Heart left ventricle (tissue), 16 donors: ENCODE measurements at regions not wholly inside any gene's neighbourhood (a gene's known extent, or its start where the extent isn't known, plus 50 kb on each side); places are given as distances from the start of the nearest gene placed in this dataset.

ENCODE experiments used
- ATAC-seq, 4 donors: fragments of 200-7000 bp; cut with Tn5 transposase; one replicate each; pipeline ENCODE4 v1.9.1; 2020 to 2022; ENCODE audit warnings: moderate library complexity in 4 of 4, mild to moderate bottlenecking in 3 of 4, moderate number of reproducible peaks in 1 of 4
- DNase-seq, 5 donors: peaks; one replicate each; pipeline ENCODE4 v3.0.0-alpha.2; 2020
- H3K27ac ChIP-seq, 12 donors: fragments of 200-600 bp; sonication (generic) in 4 of 12; one replicate each; pipeline versions ENCODE4 v1.5.0 to v1.8.0; 2016 to 2022; ENCODE audit warnings: mild to moderate bottlenecking in 2 of 12
- H3K27me3 ChIP-seq, 9 donors: fragments of 200-600 bp; sonication (generic) in 2 of 9; one replicate each; pipeline versions ENCODE4 v1.5.1 to v1.8.0; 2016 to 2022; ENCODE audit warnings: mild to moderate bottlenecking in 3 of 9
- H3K36me3 ChIP-seq, 9 donors: fragments of 200-600 bp; sonication (generic) in 2 of 9; one replicate each; pipeline versions ENCODE4 v1.5.0 to v1.8.0; 2018 to 2022; ENCODE audit warnings: mild to moderate bottlenecking in 2 of 9
- H3K4me1 ChIP-seq, 12 donors: fragments of 200-600 bp; sonication (generic) in 4 of 12; one replicate each; pipeline versions ENCODE4 v1.5.0 to v1.8.0; 2016 to 2022; ENCODE audit warnings: mild to moderate bottlenecking in 3 of 12
- H3K4me3 ChIP-seq, 12 donors: fragments of 200-600 bp; sonication (generic) in 4 of 12; one replicate each; pipeline versions ENCODE4 v1.5.0 to v1.8.0; 2017 to 2022; ENCODE audit warnings: mild to moderate bottlenecking in 9 of 12, moderate library complexity in 4 of 12
- H3K9me3 ChIP-seq, 12 donors: fragments of 200-600 bp; sonication (generic) in 4 of 12; one replicate each; pipeline versions ENCODE4 v1.5.0 to v1.8.0; 2016 to 2022; ENCODE audit warnings: mild to moderate bottlenecking in 1 of 12
- POLR2A ChIP-seq, 2 donors: fragments of 450-650 bp; IDR thresholded peaks; one replicate each; pipeline ENCODE4 v1.6.1; 2017; ENCODE audit warnings: antibody characterized with exemption in 2 of 2, mild to moderate bottlenecking in 2 of 2, moderate library complexity in 2 of 2
- WGBS, 4 donors: extraction: QIAGEN DNeasy Blood & Tissue Kit in 2 of 4; methylation state at CpG; one replicate each; pipeline versions ENCODE4 v1.1.5 to v1.1.7; 2013 to 2018; 5-methylcytosine and 5-hydroxymethylcytosine counted together
- intact Hi-C, 10 donors: fragments of 100-400 bp; cut with DNase I; formaldehyde crosslinking; loops; one replicate each; pipeline versions ENCODE4 v1.11.1 to v1.14.2; 2022
- TF ChIP-seq, protein P1 (sequence below), 12 donors: fragments of 200-600 bp; sonication (generic) in 4 of 12; IDR thresholded peaks; one replicate each; pipeline versions ENCODE4 v1.5.0 to v1.8.0; 2018 to 2022; ENCODE audit warnings: antibody characterized with exemption in 12 of 12, mild to moderate bottlenecking in 5 of 12
- donor health status: ischemic (EF 13 %, LVEDD 7.1; RV severe dilation, severe dysfunction).
- donor health status: healthy with polysubstance abuse.
- donor health status: DM: no; HTN: yes; CAD: no.
- donor health status: DM: no; HTN: no; CAD: no.
- donor health status: ischemic (EF 25% LVEDD 6.9; RV normal size, moderate dysfunction).
- donor health status: ischemic (EF 25% LVEDD 5.7; RV mildly dilated, moderate dysfunction).
- donor health status: healthy.
- donor health status: DM: yes; HTN: yes; CAD: no.
- donor health status: ischemic (EF 35%, LVEDD 5.7; RV mildly dilated, moderate dysfunction).
- donor health status: nonischemic (EF 11% LVEDD 7.7; RV severe dilation, severe dysfunction).
- donor health status: DM: yes; HTN: yes; CAD: no.
- donor health status: PGD.
- donor health status: ischemic (EF 29% LVEDD 5.4; RV normal size, mild dysfunction).
- donor health status: nonischemic (EF 23%, LVEDD 6.1; RV moderate dilation, normal function).

DNA sequence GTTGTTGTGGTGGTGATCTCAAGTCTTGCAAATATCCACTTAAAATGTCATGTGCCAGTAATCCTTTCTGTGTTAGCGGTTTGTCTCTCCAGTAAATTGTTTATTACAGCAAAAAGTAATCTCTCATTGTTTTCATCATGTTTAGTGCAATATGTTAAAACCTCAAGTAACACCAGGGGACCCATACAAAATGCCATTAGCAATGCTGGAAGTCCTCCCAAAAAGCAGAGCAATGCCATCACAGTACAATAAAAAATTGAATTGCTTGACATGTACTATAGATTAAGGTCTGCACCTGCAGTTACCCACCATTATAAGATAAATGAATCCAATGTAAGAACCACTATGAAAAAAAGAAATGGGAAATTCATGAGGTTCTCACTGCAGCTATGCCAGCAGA is 1606.5 kb downstream of the BRINP3 start:
- ATAC-seq: no peak
- TF ChIP-seq, protein P1, sequence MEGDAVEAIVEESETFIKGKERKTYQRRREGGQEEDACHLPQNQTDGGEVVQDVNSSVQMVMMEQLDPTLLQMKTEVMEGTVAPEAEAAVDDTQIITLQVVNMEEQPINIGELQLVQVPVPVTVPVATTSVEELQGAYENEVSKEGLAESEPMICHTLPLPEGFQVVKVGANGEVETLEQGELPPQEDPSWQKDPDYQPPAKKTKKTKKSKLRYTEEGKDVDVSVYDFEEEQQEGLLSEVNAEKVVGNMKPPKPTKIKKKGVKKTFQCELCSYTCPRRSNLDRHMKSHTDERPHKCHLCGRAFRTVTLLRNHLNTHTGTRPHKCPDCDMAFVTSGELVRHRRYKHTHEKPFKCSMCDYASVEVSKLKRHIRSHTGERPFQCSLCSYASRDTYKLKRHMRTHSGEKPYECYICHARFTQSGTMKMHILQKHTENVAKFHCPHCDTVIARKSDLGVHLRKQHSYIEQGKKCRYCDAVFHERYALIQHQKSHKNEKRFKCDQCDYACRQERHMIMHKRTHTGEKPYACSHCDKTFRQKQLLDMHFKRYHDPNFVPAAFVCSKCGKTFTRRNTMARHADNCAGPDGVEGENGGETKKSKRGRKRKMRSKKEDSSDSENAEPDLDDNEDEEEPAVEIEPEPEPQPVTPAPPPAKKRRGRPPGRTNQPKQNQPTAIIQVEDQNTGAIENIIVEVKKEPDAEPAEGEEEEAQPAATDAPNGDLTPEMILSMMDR (IDR thresholded peaks at IDR 0.05): no peak
- TF ChIP-seq POLR2A (IDR thresholded peaks at IDR 0.05): no peak
- Histone ChIP-seq H3K27ac (no peak overlapping the region), H3K36me3 (no peaks in the 10 kb centered on the region), H3K9me3 (no peaks in the 10 kb centered on the region), H3K4me3 (no peak overlapping the region), H3K27me3 (no peaks in the 10 kb centered on the region), H3K4me1 (no peaks in the 10 kb centered on the region)
- 58 to 71% (median 65%) methylated on average over 1 of the region's 1 CpG for WGBS, 4 donors
- DNase-seq: no peak
- intact Hi-C loops: no loop called here

DNA sequence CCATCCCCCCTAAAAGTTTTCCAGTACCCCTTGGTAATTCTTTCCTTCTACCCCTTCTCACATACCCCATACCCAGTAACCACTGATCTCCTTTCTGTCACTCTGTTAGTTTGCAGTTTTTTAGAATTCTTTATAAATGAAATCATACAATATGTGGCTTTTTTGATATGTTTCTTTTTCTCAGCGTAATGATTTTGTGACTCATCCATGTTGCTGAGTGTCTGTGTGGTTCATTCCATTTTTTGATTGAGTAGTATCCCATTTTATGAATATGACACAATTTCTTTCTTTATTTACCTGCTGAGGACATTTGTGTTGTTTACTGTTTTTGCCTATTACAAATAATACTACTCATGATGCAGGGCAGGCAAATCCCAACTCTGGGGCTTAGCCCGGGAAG is 1605.3 kb downstream of the BRINP3 start:
- Histone ChIP-seq H3K4me3 (no peak overlapping the region), H3K4me1 (no peaks in the 10 kb centered on the region), H3K9me3 (no peaks in the 10 kb centered on the region), H3K36me3 (no peaks in the 10 kb centered on the region), H3K27ac (no peak overlapping the region), H3K27me3 (no peaks in the 10 kb centered on the region)
- WGBS, 4 donors: 81 to 84% (median 82%) methylated on average over 2 of the region's 2 CpGs
- ATAC-seq: no peak
- intact Hi-C loops: no loop called here
- no peak for DNase-seq
- TF ChIP-seq, protein P1 (IDR thresholded peaks at IDR 0.05): no peak
- no peak for TF ChIP-seq POLR2A (IDR thresholded peaks at IDR 0.05)

DNA sequence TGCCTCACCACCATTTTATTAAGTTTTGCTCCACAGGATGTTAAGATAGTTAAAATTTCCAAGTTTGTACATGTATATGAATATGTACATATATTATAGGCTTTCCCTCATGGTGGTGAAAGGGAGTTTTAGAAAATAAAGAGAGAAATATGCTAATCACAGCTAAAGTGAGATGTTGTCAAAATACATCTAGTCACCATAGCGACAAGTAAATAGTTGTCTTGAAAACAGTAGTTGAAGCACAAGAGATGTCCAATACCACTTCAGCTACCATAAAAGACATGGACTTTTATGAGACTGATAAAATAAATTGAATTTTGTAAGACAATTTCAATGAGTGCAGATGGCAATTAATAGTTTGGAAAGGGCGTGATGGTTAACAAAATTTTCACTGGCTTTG is 1600.0 kb downstream of the BRINP3 start:
- WGBS, 4 donors: 82 to 88% (median 83%) methylated on average over 2 of the region's 2 CpGs
- TF ChIP-seq, protein P1 (IDR thresholded peaks at IDR 0.05): no peak
- TF ChIP-seq POLR2A (IDR thresholded peaks at IDR 0.05): no peak
- intact Hi-C loops: no loop called here
- Histone ChIP-seq H3K4me3 (no peak overlapping the region), H3K27me3 (no peaks in the 10 kb centered on the region), H3K4me1 (no peaks in the 10 kb centered on the region), H3K9me3 (no peaks in the 10 kb centered on the region), H3K36me3 (no peaks in the 10 kb centered on the region), H3K27ac (no peak overlapping the region)
- DNase-seq: no peak
- no peak for ATAC-seq

DNA sequence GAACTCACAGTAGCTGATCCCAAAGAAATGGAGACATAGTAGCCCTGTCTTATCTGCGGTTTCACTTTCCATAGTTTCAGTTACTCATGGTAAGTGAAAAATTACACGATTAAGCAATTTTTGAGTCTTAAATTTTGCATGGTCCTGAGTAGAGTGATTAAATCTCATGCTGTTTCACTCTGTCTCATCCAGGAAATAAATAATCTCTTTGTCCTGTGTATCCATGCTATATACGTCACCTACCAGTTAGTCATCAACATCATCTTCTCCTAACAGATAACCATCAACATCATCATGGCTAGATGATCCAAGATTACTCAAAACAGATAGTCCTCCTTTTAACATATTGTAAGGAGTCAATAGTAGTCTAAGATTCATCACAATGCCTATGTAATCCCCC is 1589.3 kb downstream of the BRINP3 start:
- no peaks in the 10 kb centered on the region for H3K9me3 ChIP-seq
- DNase-seq (no peak), ATAC-seq (no peak)
- no peak for TF ChIP-seq POLR2A (IDR thresholded peaks at IDR 0.05)
- TF ChIP-seq, protein P1 (IDR thresholded peaks at IDR 0.05): no peak
- no peak overlapping the region for H3K4me3 ChIP-seq
- H3K36me3 ChIP-seq: no peaks in the 10 kb centered on the region
- H3K27me3 ChIP-seq: no peaks in the 10 kb centered on the region
- WGBS, 4 donors: 49 to 61% (median 55%) methylated on average over 3 of the region's 3 CpGs
- no peak overlapping the region for H3K27ac ChIP-seq
- intact Hi-C loops: no loop called here
- H3K4me1 ChIP-seq: no peaks in the 10 kb centered on the region
